H9 (cell line): ENCODE measurements at regions not wholly inside any gene's neighbourhood (a gene's known extent, or its start where the extent isn't known, plus 50 kb on each side); places are given as distances from the start of the nearest gene placed in this dataset.

ENCODE experiments used
- DNase-seq: peaks from one replicate; pipeline ENCODE4 v3.0.0-alpha.2; 2017
- H2AFZ ChIP-seq: one replicate; pipeline ENCODE4 v1.6.1; 2013; ENCODE audit warnings: mild to moderate bottlenecking, low read length, control low read depth, moderate library complexity
- H2AK5ac ChIP-seq: 2 replicates; pipeline ENCODE4 v1.6.1; 2013; ENCODE audit warnings: low read length, control low read depth, mixed read lengths; ENCODE audit not compliant: insufficient read length
- H2BK120ac ChIP-seq: one replicate; pipeline ENCODE4 v1.6.1; 2013; ENCODE audit warnings: low read depth, mild to moderate bottlenecking, low read length, control low read depth, inconsistent platforms; ENCODE audit not compliant: poor library complexity, severe bottlenecking
- H2BK12ac ChIP-seq: 2 replicates; pipeline ENCODE4 v1.6.1; 2013; ENCODE audit warnings: low read length, control low read depth, mixed read lengths, low read depth; ENCODE audit not compliant: insufficient read length
- H2BK15ac ChIP-seq: 2 replicates; pipeline ENCODE4 v1.6.1; 2013; ENCODE audit warnings: low read depth, low read length, control low read depth
- H2BK20ac ChIP-seq: one replicate; pipeline ENCODE4 v1.6.1; 2013; ENCODE audit warnings: low read depth, mild to moderate bottlenecking, low read length, control low read depth, inconsistent platforms; ENCODE audit not compliant: poor library complexity, severe bottlenecking
- H2BK5ac ChIP-seq: 2 replicates; pipeline ENCODE4 v1.6.1; 2013; ENCODE audit warnings: low read length, control low read depth, mixed read lengths; ENCODE audit not compliant: insufficient read length
- H3K14ac ChIP-seq: 2 replicates; pipeline ENCODE4 v1.6.1; 2013; ENCODE audit warnings: low read length, control low read depth; ENCODE audit not compliant: insufficient read depth
- H3K18ac ChIP-seq: 2 replicates; pipeline ENCODE4 v1.6.1; 2013; ENCODE audit warnings: low read depth, mild to moderate bottlenecking, mixed read lengths, low read length, control low read depth; ENCODE audit not compliant: insufficient read length
- H3K23ac ChIP-seq: 2 replicates; pipeline ENCODE4 v1.6.1; 2013; ENCODE audit warnings: low read length, control low read depth, mixed read lengths, low read depth; ENCODE audit not compliant: insufficient read length
- H3K23me2 ChIP-seq: 2 replicates; pipeline ENCODE4 v1.6.1; 2013; ENCODE audit warnings: low read depth, mild to moderate bottlenecking, mixed read lengths, low read length, control low read depth; ENCODE audit not compliant: insufficient read length, poor library complexity, severe bottlenecking
- H3K27ac ChIP-seq: 2 replicates; pipeline ENCODE4 v1.5.1; 2013; ENCODE audit warnings: low read length, control low read depth, mixed read lengths, low read depth; ENCODE audit not compliant: insufficient read length
- H3K27me3 ChIP-seq: 2 replicates; pipeline ENCODE4 v1.6.1; 2013; ENCODE audit warnings: low read length, control low read depth, inconsistent platforms; ENCODE audit not compliant: insufficient read depth
- H3K4ac ChIP-seq: 2 replicates; pipeline ENCODE4 v1.6.1; 2013; ENCODE audit warnings: low read depth, mild to moderate bottlenecking, control low read depth, inconsistent platforms, low read length, moderate library complexity
- H3K4me1 ChIP-seq: 2 replicates; pipeline ENCODE4 v1.6.1; 2013; ENCODE audit warnings: low read length, control low read depth, inconsistent platforms; ENCODE audit not compliant: insufficient read depth
- H3K4me2 ChIP-seq: 2 replicates; pipeline ENCODE4 v1.6.1; 2013; ENCODE audit warnings: low read length, control low read depth, mixed read lengths; ENCODE audit not compliant: insufficient read length, insufficient read depth
- H3K56ac ChIP-seq: 2 replicates; pipeline ENCODE4 v1.6.1; 2013; ENCODE audit warnings: low read depth, mild to moderate bottlenecking, mixed read lengths, low read length, control low read depth; ENCODE audit not compliant: insufficient read length
- H3K79me1 ChIP-seq: 2 replicates; pipeline ENCODE4 v1.6.1; 2013; ENCODE audit warnings: low read depth, mild to moderate bottlenecking, moderate library complexity, low read length, control low read depth, inconsistent platforms; ENCODE audit not compliant: insufficient read depth, poor library complexity, severe bottlenecking
- H3K79me2 ChIP-seq: 2 replicates; pipeline ENCODE4 v1.6.1; 2013; ENCODE audit warnings: low read length, control low read depth, inconsistent platforms; ENCODE audit not compliant: insufficient read depth
- H3K9ac ChIP-seq: 2 replicates; pipeline ENCODE4 v1.6.1; 2013; ENCODE audit warnings: low read length, control low read depth, mixed read lengths; ENCODE audit not compliant: insufficient read length; ENCODE audit errors: extremely low read depth
- H3K9me3 ChIP-seq: one replicate; pipeline ENCODE4 v1.6.1; 2013; ENCODE audit warnings: low read depth, low read length, inconsistent platforms; ENCODE audit not compliant: control insufficient read depth
- H3T11ph ChIP-seq: one replicate; pipeline ENCODE4 v1.6.1; 2013; ENCODE audit warnings: mild to moderate bottlenecking, low read length, control low read depth, inconsistent platforms
- H4K20me1 ChIP-seq: one replicate; pipeline ENCODE4 v1.6.1; 2013; ENCODE audit not compliant: control insufficient read depth, insufficient read length, insufficient read depth
- H4K5ac ChIP-seq: 2 replicates; pipeline ENCODE4 v1.6.1; 2013; ENCODE audit warnings: low read depth, mild to moderate bottlenecking, mixed read lengths, low read length, control low read depth; ENCODE audit not compliant: insufficient read length
- H4K8ac ChIP-seq: replicated peaks from 2 replicates; pipeline ENCODE4 v1.6.1; 2013; ENCODE audit warnings: low read length, control low read depth, mixed read lengths, low read depth; ENCODE audit not compliant: insufficient read length
- H4K91ac ChIP-seq: 2 replicates; pipeline ENCODE4 v1.6.1; 2013; ENCODE audit warnings: low read depth, mild to moderate bottlenecking, moderate library complexity, mixed read lengths, low read length, control low read depth; ENCODE audit not compliant: insufficient read length
- H3K27ac Mint-ChIP-seq, 3 experiments: 2 replicates in 2 of 3; 3 replicates in 1 of 3; pipeline ENCODE4 v1.8.0; 2020 to 2021; ENCODE audit warnings: mixed read lengths in 3 of 3, mild to moderate bottlenecking in 1 of 3, moderate library complexity in 1 of 3
- H3K27me3 Mint-ChIP-seq: 2 replicates; pipeline ENCODE4 v1.8.0; 2021; ENCODE audit warnings: low read depth, mild to moderate bottlenecking, moderate library complexity, mixed read lengths
- H3K36me3 Mint-ChIP-seq, 3 experiments: 2 replicates in 2 of 3; 3 replicates in 1 of 3; pipeline ENCODE4 v1.8.0; 2020 to 2021; ENCODE audit warnings: low read depth in 3 of 3, mixed read lengths in 3 of 3; ENCODE audit not compliant: insufficient read depth in 1 of 3
- H3K4me1 Mint-ChIP-seq, 2 experiments: 2 replicates each; pipeline ENCODE4 v1.8.0; 2020; ENCODE audit warnings: mixed read lengths in 2 of 2
- H3K4me3 Mint-ChIP-seq, 2 experiments: 2 replicates in 1 of 2; 3 replicates in 1 of 2; pipeline ENCODE4 v1.8.0; 2020 to 2021; ENCODE audit warnings: mild to moderate bottlenecking in 2 of 2, mixed read lengths in 2 of 2, moderate library complexity in 1 of 2
- H3K9me3 Mint-ChIP-seq, 2 experiments: 2 replicates in 1 of 2; 3 replicates in 1 of 2; pipeline ENCODE4 v1.8.0; 2020; ENCODE audit warnings: mild to moderate bottlenecking in 2 of 2, mixed read lengths in 2 of 2, moderate library complexity in 1 of 2
- WGBS: extraction: QIAGEN DNeasy Blood & Tissue Kit; methylation state at CpG from one replicate; pipeline ENCODE4 v1.1.7; 2013; ENCODE audit warnings: missing lambda C conversion rate, low lambda C conversion rate, mixed read lengths; ENCODE audit not compliant: insufficient read length; ENCODE audit errors: extremely low coverage; 5-methylcytosine and 5-hydroxymethylcytosine counted together
- TF ChIP-seq, protein P1 (sequence below): fragments of 200-600 bp; sonication (generic); conservative IDR thresholded peaks from 3 replicates; pipeline ENCODE4 v1.8.0; 2021; ENCODE audit warnings: antibody characterized with exemption, mild to moderate bottlenecking

DNA sequence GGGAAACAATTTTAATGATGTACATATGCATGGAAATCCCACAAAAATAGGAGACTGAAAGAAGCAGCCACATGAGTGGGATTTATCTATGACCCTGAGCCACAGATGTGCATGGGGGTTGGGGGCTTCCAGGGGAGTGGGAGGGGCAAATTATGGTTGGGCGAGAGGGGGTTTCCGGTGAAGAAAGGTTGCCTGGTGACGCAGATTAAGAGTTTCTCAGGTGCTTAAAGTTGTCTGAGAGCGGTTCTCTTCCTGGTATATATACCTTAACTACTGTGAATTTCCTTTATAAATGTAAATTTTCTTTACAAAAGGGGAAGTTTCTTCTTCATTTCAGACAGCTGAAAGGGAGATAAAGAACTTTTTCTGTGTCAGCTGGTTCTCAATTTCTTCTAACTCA is 273.6 kb upstream of the PITRM1 start:
- peaks cover 0 to 6% (median 3%) of the 10 kb centered on the region in 3 experiments; a peak in 3 of 7 replicates for H3K36me3 Mint-ChIP-seq
- Histone ChIP-seq H2BK15ac (no peak overlapping the region), H3K27me3 (no peaks in the 10 kb centered on the region), H2BK20ac (no peak overlapping the region), H4K20me1 (no peaks in the 10 kb centered on the region), H3T11ph (no peak overlapping the region), H3K9me3 (no peaks in the 10 kb centered on the region), H3K27ac (no peak overlapping the region), H3K14ac (no peak overlapping the region), H2BK5ac (no peak overlapping the region), H2BK120ac (no peak overlapping the region), H3K23ac (no peak overlapping the region), H3K4me1 (peaks cover 3% of the 10 kb centered on the region; the same call in 1 of the 2 replicates), H4K91ac (no peak overlapping the region), H3K79me2 (no peaks in the 10 kb centered on the region), H3K18ac (no peak overlapping the region), H2AK5ac (no peak overlapping the region), H3K79me1 (no peaks in the 10 kb centered on the region), H3K56ac (no peak overlapping the region), H3K4me2 (no peak overlapping the region), H2AFZ (no peak overlapping the region), H3K23me2 (no peaks in the 10 kb centered on the region), H3K9ac (no peak overlapping the region), H4K5ac (no peak overlapping the region), H3K4ac (no peak overlapping the region), H2BK12ac (no peak overlapping the region), H4K8ac (no peak overlapping the region)
- no CpG with 5 or more reads among the region's 4 CpGs for WGBS
- peaks cover 3% of the 10 kb centered on the region; the same call in 1 of the 2 replicates for H3K27me3 Mint-ChIP-seq
- H3K4me3 Mint-ChIP-seq, result no peak overlapping the region; a peak in 1 of 5 replicates
- peaks cover 4 to 16% of the 10 kb centered on the region in 2 experiments; a peak in 4 of 5 replicates for H3K9me3 Mint-ChIP-seq
- TF ChIP-seq, protein P1, sequence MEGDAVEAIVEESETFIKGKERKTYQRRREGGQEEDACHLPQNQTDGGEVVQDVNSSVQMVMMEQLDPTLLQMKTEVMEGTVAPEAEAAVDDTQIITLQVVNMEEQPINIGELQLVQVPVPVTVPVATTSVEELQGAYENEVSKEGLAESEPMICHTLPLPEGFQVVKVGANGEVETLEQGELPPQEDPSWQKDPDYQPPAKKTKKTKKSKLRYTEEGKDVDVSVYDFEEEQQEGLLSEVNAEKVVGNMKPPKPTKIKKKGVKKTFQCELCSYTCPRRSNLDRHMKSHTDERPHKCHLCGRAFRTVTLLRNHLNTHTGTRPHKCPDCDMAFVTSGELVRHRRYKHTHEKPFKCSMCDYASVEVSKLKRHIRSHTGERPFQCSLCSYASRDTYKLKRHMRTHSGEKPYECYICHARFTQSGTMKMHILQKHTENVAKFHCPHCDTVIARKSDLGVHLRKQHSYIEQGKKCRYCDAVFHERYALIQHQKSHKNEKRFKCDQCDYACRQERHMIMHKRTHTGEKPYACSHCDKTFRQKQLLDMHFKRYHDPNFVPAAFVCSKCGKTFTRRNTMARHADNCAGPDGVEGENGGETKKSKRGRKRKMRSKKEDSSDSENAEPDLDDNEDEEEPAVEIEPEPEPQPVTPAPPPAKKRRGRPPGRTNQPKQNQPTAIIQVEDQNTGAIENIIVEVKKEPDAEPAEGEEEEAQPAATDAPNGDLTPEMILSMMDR, result no peak
- H3K4me1 Mint-ChIP-seq, result peaks cover 4 to 13% of the 10 kb centered on the region in 2 experiments; a peak in 3 of 4 replicates
- no peak overlapping the region for H3K27ac Mint-ChIP-seq
- no peak for DNase-seq
